ENCODE measurements at regions not wholly inside any gene's neighbourhood (a gene's known extent, or its start where the extent isn't known, plus 50 kb on each side); places are given as distances from the start of the nearest gene placed in this dataset.

DNA sequence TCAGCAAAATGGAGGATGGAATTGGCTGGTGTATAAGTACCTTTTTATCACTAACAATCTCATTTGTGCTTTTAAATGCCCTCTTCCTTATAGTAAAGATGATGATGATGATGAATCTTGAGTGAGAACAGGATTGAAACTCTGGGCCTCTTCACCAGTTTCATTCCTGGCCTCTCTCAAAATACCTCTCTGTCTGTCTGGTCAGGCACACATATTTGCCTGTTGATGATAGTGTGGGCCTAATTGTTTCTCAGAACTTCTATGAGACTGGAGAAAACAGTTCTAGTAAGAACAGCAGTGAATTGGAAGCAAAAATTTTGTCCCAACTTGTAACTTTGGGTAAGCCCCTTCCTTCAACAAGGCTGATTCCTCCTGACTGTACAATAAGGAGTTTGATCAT lies 94.4 kb upstream of the RGS4 start:
- TF ChIP-seq POLR2A (IDR thresholded peaks at IDR 0.05): no peak
- TF ChIP-seq, protein P1, sequence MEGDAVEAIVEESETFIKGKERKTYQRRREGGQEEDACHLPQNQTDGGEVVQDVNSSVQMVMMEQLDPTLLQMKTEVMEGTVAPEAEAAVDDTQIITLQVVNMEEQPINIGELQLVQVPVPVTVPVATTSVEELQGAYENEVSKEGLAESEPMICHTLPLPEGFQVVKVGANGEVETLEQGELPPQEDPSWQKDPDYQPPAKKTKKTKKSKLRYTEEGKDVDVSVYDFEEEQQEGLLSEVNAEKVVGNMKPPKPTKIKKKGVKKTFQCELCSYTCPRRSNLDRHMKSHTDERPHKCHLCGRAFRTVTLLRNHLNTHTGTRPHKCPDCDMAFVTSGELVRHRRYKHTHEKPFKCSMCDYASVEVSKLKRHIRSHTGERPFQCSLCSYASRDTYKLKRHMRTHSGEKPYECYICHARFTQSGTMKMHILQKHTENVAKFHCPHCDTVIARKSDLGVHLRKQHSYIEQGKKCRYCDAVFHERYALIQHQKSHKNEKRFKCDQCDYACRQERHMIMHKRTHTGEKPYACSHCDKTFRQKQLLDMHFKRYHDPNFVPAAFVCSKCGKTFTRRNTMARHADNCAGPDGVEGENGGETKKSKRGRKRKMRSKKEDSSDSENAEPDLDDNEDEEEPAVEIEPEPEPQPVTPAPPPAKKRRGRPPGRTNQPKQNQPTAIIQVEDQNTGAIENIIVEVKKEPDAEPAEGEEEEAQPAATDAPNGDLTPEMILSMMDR (IDR thresholded peaks at IDR 0.05): no peak
